ENCODE measurements at regions not wholly inside any gene's neighbourhood (a gene's known extent, or its start where the extent isn't known, plus 50 kb on each side); places are given as distances from the start of the nearest gene placed in this dataset.
A peak's percentile ranks its signal among the peaks of the same experiment; 100 is the strongest.
"Not testable (repeated sequence)": the region's sequence is repeated elsewhere in the genome, so short reads cannot be mapped to it uniquely, and the experiment has no call there.

- not testable (repeated sequence) for H3K27ac ChIP-seq
These were observed 76.9 kb upstream of the HNRNPA1L2 start for GRCh38 chr13:52565324-52565723.

- peak; percentile 37 for TF ChIP-seq CTCF (conservative IDR thresholded peaks at IDR 0.05)
- H3K27ac ChIP-seq = not testable (repeated sequence)
These were observed 72.2 kb upstream of the HNRNPA1L2 start for GRCh38 chr13:52569904-52570602.

GRCh38 chr13:52571163-52571562 is 71.1 kb upstream of the HNRNPA1L2 start:
- H3K27ac ChIP-seq = not testable (repeated sequence)

- not testable (repeated sequence) for H3K27ac ChIP-seq
These were observed 59.3 kb upstream of the HNRNPA1L2 start for GRCh38 chr13:52582962-52583361.
